Prostate gland (tissue), 2 donors: ENCODE measurements at regions not wholly inside any gene's neighbourhood (a gene's known extent, or its start where the extent isn't known, plus 50 kb on each side); places are given as distances from the start of the nearest gene placed in this dataset.
"Not testable (repeated sequence)": the region's sequence is repeated elsewhere in the genome, so short reads cannot be mapped to it uniquely, and the experiment has no call there.

Experiments
- DNase-seq: peaks from one replicate; pipeline ENCODE4 v3.0.0-alpha.2; 2019; ENCODE audit warnings: low spot score
- H3K27ac ChIP-seq, 2 donors: fragments of 200-600 bp; sonication (generic); 2 replicates each; pipeline ENCODE4 v1.5.1; 2017 to 2019
- H3K27me3 ChIP-seq: fragments of 200-600 bp; sonication (generic); replicated peaks from 2 replicates; pipeline ENCODE4 v1.5.1; 2019; ENCODE audit not compliant: insufficient read depth
- H3K36me3 ChIP-seq, 2 donors: fragments of 200-600 bp; sonication (generic); 1 replicate in 1 of 2; 2 replicates in 1 of 2; pipeline versions ENCODE4 v1.5.1 to v1.8.1; 2017 to 2019
- H3K4me1 ChIP-seq: fragments of 200-600 bp; sonication (generic); replicated peaks from 2 replicates; pipeline ENCODE4 v1.5.1; 2019
- H3K4me3 ChIP-seq, 2 donors: fragments of 200-600 bp; sonication (generic); 2 replicates each; pipeline ENCODE4 v1.5.1; 2017 to 2019
- H3K9me3 ChIP-seq: fragments of 200-600 bp; sonication (generic); 2 replicates; pipeline ENCODE4 v1.5.1; 2017
- POLR2A ChIP-seq: fragments of 450-650 bp; IDR thresholded peaks from one replicate; pipeline ENCODE4 v1.6.1; 2016; ENCODE audit warnings: antibody characterized with exemption, mild to moderate bottlenecking
- POLR2AphosphoS5 ChIP-seq: sonication (generic); formaldehyde crosslinking; IDR thresholded peaks from one replicate; pipeline ENCODE4 v1.6.1; 2017; ENCODE audit warnings: antibody characterized with exemption
- whole genome bisulfite sequencing: methylation state at CpG from one replicate; pipeline ENCODE4 v1.1.5; 2018; 5-methylcytosine and 5-hydroxymethylcytosine counted together
- intact Hi-C: fragments of 100-400 bp; cut with DNase I; formaldehyde crosslinking; loops from one replicate; pipeline ENCODE4 v1.14.2; 2022
- TF ChIP-seq, protein P1 (sequence below), 4 experiments: fragments of 200-600 bp in 2 of 4; fragments of 450-650 bp in 2 of 4; sonication (generic) in 2 of 4; IDR thresholded peaks; 1 replicate in 3 of 4; 2 replicates in 1 of 4; pipeline ENCODE4 v1.5.1; 2016 to 2019; ENCODE audit warnings: antibody characterized with exemption in 4 of 4, mild to moderate bottlenecking in 2 of 4, moderate library complexity in 2 of 4

GRCh38 chr18:39586741-39587140, 2021.1 kb upstream of the CELF4 start:
- no peaks in the 10 kb centered on the region for H3K4me1 ChIP-seq
- H3K9me3 ChIP-seq: no peaks in the 10 kb centered on the region
- WGBS: 76% methylated on average over 5 of the region's 5 CpGs
- DNase-seq: no peak
- H3K27ac ChIP-seq: no peak overlapping the region
- TF ChIP-seq POLR2AphosphoS5 (no peak), POLR2A (no peak)
- TF ChIP-seq, protein P1, sequence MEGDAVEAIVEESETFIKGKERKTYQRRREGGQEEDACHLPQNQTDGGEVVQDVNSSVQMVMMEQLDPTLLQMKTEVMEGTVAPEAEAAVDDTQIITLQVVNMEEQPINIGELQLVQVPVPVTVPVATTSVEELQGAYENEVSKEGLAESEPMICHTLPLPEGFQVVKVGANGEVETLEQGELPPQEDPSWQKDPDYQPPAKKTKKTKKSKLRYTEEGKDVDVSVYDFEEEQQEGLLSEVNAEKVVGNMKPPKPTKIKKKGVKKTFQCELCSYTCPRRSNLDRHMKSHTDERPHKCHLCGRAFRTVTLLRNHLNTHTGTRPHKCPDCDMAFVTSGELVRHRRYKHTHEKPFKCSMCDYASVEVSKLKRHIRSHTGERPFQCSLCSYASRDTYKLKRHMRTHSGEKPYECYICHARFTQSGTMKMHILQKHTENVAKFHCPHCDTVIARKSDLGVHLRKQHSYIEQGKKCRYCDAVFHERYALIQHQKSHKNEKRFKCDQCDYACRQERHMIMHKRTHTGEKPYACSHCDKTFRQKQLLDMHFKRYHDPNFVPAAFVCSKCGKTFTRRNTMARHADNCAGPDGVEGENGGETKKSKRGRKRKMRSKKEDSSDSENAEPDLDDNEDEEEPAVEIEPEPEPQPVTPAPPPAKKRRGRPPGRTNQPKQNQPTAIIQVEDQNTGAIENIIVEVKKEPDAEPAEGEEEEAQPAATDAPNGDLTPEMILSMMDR (IDR thresholded peaks at IDR 0.05): no peak
- intact Hi-C loops: no loop called here
- no peaks in the 10 kb centered on the region for H3K36me3 ChIP-seq
- no peaks in the 10 kb centered on the region for H3K27me3 ChIP-seq
- no peak overlapping the region for H3K4me3 ChIP-seq

GRCh38 chr18:39574897-39575296, 2009.3 kb upstream of the CELF4 start:
- no peak for DNase-seq
- H3K9me3 ChIP-seq: no peaks in the 10 kb centered on the region
- no peak for TF ChIP-seq POLR2AphosphoS5
- TF ChIP-seq, protein P1 (IDR thresholded peaks at IDR 0.05): no peak
- no peak for TF ChIP-seq POLR2A
- H3K27me3 ChIP-seq: no peaks in the 10 kb centered on the region
- 57% methylated on average over 4 of the region's 4 CpGs for WGBS
- H3K27ac ChIP-seq: no peak overlapping the region
- intact Hi-C loops: no loop called here
- no peak overlapping the region for H3K4me3 ChIP-seq
- no peaks in the 10 kb centered on the region for H3K36me3 ChIP-seq
- H3K4me1 ChIP-seq: no peaks in the 10 kb centered on the region

DNA sequence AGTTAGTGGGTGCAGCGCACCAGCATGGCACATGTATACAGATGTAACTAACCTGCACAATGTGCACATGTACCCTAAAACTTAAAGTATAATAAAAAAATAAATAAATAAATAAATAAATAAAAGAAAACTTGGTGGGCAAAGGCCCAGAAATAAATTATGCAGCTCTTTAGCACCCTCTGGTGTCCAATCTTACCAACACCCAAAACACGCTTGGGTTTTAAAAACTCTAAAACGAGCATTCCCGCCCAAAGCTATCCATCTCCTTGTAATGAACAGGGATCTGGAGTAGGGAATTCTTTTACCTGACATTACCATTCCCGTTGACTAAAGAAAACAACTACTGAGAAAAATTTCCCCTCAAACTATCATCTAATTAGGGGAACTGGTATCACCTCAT, 2005.9 kb upstream of the CELF4 start:
- intact Hi-C loops: no loop called here
- no peak overlapping the region for H3K27ac ChIP-seq
- H3K9me3 ChIP-seq: no peaks in the 10 kb centered on the region
- whole genome bisulfite sequencing: 88% methylated on average over 5 of the region's 5 CpGs
- H3K4me3 ChIP-seq: no peak overlapping the region
- no peaks in the 10 kb centered on the region for H3K4me1 ChIP-seq
- H3K27me3 ChIP-seq: no peaks in the 10 kb centered on the region
- H3K36me3 ChIP-seq: no peaks in the 10 kb centered on the region
- no peak for DNase-seq
- TF ChIP-seq POLR2A: no peak
- TF ChIP-seq, protein P1 (IDR thresholded peaks at IDR 0.05): peak in 3 of 4 experiments; percentile 12 to 59 (median 40)

DNA sequence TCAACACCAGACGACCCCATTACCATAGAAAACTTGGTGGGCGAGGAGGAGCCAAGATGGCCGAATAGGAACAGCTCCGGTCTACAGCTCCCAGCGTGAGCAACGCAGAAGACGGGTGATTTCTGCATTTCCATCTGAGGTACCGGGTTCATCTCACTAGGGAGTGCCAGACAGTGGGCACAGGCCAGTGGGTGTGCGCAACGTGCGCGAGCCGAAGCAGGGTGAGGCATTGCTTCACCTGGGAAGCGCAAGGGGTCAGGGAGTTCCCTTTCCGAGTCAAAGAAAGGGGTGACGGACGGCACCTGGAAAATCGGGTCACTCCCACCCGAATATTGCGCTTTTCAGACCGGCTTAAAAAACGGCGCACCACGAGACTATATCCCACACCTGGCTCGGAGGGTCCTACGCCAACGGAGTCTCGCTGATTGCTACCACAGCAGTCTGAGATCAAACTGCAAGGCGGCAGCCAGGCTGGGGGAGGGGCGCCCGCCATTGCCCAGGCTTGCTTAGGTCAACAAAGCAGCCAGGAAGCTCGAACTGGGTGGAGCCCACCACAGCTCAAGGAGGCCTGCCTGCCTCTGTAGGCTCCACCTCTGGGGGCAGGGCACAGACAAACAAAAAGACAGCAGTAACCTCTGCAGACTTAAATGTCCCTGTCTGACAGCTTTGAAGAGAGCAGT, 2000.1 kb upstream of the CELF4 start:
- H3K27ac ChIP-seq, intact Hi-C loops, H3K4me1 ChIP-seq, DNase-seq, H3K9me3 ChIP-seq, H3K4me3 ChIP-seq, H3K36me3 ChIP-seq, H3K27me3 ChIP-seq: not testable (repeated sequence)
- WGBS: 88% methylated on average over 27 of the region's 32 CpGs

GRCh38 chr18:39564716-39565115, 1999.1 kb upstream of the CELF4 start:
- Histone ChIP-seq H3K27me3 (no peaks in the 10 kb centered on the region), H3K4me1 (no peaks in the 10 kb centered on the region), H3K27ac (no peak overlapping the region), H3K36me3 (no peaks in the 10 kb centered on the region), H3K4me3 (no peak overlapping the region), H3K9me3 (no peaks in the 10 kb centered on the region)
- no peak for DNase-seq
- 76% methylated on average over 4 of the region's 4 CpGs for WGBS
- TF ChIP-seq POLR2AphosphoS5 (no peak), POLR2A (no peak)
- TF ChIP-seq, protein P1 (IDR thresholded peaks at IDR 0.05): no peak
- intact Hi-C loops: no loop called here
